HG03025 (cell line): ENCODE measurements at regions not wholly inside any gene's neighbourhood (a gene's known extent, or its start where the extent isn't known, plus 50 kb on each side); places are given as distances from the start of the nearest gene placed in this dataset.
"Not testable (repeated sequence)": the region's sequence is repeated elsewhere in the genome, so short reads cannot be mapped to it uniquely, and the experiment has no call there.

ENCODE experiments used
- ATAC-seq: cut with Tn5 transposase; IDR thresholded peaks from one replicate; pipeline ENCODE4 v1.9.1; 2021; ENCODE audit warnings: mild to moderate bottlenecking, moderate library complexity; ENCODE audit not compliant: unreplicated experiment, low FRiP score

GRCh38 chr6:16912756-16913155 is 151.5 kb upstream of the ATXN1 start:
- ATAC-seq = no peak

GRCh38 chr6:16911088-16911487 is 149.8 kb upstream of the ATXN1 start:
- no peak for ATAC-seq

DNA sequence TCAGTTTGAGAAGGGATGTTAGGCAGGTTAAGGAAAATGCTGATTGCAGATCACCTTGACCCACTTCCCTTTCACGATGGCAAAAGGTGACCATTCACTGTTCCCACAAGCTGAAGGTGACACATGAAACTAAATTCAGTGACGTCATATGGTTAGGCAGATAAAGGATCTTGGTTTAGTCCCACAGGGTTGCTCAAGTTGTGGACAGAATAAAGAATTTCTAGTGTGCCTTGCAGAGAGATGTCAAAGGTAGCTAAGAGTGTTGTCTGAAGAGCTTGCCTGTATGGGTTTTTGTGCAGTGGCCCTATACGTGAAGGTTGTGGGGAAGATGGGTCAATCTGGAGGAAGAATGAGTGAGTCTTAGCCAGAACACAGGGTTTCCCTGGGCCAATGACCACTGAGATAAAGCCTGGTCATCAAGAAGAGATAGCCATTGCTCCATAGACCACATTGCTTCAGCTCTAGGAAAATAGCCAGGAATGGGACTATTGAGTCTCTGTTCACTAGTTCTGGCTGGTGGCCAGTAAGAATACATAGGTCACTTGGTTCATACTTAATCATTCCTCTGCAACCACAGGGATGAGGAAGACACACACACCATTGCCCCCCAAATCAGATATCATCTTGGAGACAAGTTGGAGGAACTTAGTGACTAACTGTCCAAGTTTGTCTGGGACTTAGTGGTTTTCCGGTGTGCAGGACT is 148.5 kb upstream of the ATXN1 start:
- ATAC-seq = no peak

DNA sequence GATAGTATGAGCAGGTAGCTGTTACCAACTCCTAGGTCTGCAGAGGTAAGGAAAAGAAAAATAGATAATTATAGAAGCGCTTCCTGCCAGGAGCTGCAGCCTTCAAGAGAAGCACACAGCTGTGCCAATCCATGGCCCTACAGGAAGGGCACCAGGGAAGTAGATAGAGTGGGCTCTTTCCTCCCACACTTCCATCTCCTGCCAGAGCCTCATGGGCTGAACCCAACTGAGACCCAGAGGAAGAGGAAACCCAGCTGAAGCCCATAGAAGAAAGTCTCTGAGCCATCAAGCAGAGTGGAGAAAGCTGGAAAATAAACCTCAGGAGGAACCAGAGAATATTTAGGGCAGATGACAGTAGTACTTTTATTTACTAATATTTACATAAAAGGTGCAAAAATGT is 146.7 kb upstream of the ATXN1 start:
- ATAC-seq = no peak

DNA sequence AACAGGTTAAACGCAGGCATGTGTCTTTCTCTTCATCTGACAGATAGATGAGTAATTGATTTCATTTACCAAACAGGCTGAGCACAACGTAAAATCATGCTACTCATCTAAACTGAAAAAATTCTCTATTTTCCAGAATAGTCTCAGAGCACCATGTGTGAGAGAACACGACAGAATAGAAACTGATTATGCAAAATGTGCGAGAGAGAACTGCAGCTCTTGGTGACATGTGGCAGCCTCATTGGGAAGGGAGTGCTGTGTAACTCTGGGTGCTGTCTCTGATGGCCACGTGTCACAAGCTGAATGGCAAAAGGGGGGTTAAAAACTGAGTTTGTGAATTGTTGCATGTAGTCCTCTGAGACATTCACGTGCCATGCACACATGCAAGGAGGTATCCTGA is 143.7 kb upstream of the ATXN1 start:
- no peak for ATAC-seq

GRCh38 chr6:16903470-16903869 is 142.2 kb upstream of the ATXN1 start:
- no peak for ATAC-seq

- ATAC-seq = no peak
Measured at GRCh38 chr6:16902502-16902901, 141.2 kb upstream of the ATXN1 start.

GRCh38 chr6:16901782-16902181 is 140.5 kb upstream of the ATXN1 start:
- no peak for ATAC-seq

GRCh38 chr6:16901306-16901705 is 140.0 kb upstream of the ATXN1 start:
- ATAC-seq = no peak

DNA sequence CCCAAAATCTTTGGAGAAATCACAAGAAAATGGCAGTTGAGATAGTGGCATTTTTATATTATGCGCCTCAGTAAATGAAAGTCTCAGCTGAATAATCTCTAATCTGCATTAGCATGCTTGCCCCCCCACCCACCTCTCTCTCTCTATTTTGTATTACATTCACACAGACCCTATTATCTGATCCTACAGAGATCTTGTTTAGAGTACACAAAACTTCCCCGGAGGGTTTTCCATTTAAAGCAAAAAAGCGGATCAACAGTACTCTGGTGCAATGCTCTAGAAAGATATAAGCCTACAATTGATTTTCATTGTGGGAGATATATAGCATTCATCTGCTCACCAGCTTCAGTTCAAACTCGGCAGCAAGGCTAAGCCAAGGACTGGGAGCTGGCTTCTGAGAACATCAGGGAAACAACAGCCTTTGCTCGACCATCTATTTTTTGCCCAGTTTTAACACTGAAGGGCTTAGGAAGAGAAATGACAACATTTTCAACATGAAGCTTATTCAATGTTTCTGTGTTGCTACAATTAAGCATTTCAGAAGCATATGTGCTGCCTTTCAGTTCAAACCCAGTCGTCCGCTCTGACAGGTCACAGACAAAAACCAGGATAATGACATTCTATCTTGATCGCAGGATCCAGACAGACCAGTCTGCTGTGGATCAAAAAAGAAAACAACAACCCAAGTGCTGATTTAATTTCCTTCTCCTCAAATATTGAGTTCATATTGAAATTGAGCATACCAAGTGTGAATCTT is 137.6 kb upstream of the ATXN1 start:
- no peak for ATAC-seq

GRCh38 chr6:16897669-16898068 is 136.4 kb upstream of the ATXN1 start:
- ATAC-seq = no peak

DNA sequence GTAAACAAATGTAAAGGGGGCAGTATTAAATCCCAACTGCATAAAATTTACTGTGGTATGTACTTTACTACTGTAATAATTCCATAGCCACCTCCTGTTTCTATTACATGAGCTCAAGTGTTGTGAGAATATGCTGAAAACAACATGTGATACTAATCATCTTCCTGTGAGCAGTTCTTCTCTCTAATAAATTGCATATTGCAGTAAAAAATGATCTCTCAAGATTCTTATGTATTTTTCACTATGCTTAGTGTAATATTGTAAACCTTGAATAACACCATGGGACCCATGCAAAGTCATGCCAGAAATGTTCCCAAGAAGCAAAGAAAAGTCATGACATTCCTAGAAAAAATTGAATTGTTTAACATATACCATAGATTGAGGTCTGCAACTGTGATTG is 133.0 kb upstream of the ATXN1 start:
- no peak for ATAC-seq

GRCh38 chr6:16891110-16891509 is 129.8 kb upstream of the ATXN1 start:
- not testable (repeated sequence) for ATAC-seq

GRCh38 chr6:16885411-16886160 is 124.3 kb upstream of the ATXN1 start:
- no peak for ATAC-seq

GRCh38 chr6:16884526-16884925 is 123.3 kb upstream of the ATXN1 start:
- no peak for ATAC-seq

- ATAC-seq = no peak
Measured at GRCh38 chr6:16883414-16883813, 122.2 kb upstream of the ATXN1 start.

GRCh38 chr6:16882230-16882629 is 121.0 kb upstream of the ATXN1 start:
- ATAC-seq = no peak

DNA sequence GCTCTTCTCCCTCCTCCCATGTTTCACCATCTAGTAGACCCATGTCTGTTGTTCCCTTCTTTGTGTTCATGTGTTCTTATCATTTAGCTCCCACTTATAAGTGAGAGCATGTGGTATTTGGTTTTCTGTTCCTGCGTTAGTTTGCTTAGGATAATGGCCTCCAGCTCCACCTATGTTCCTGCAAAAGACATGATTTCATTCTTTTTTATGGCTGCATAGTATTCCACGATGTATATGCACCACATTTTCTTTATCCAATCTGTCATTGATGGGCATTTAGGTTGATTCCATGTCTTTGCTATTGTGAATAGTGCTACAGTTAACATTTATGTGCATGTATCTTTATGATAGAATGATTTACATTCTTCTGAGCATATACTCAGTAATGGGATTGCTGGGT is 115.6 kb upstream of the ATXN1 start:
- ATAC-seq = not testable (repeated sequence)

- ATAC-seq = no peak
Measured at GRCh38 chr6:16876201-16876600, 114.9 kb upstream of the ATXN1 start.

DNA sequence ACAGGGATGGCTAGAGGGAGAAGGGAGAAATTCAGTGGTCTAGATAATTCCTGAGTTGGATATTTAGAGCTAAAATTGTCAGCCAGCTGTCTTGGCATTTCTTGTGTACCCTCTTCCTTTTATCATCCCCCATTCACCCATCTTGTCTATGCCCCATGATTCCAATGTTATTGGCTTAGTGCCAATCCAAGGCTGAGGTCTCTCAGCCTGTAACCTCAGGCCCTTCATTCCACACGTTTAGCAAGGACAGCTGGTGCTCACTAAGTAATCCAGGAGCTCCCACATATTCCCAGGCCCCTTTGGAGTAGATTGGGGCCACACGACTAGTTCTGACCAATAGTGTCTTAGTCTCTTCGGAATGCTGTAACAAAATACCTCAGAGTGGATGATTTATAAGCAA is 112.4 kb upstream of the ATXN1 start:
- no peak for ATAC-seq

- ATAC-seq = no peak
Measured at GRCh38 chr6:16872543-16873235, 111.4 kb upstream of the ATXN1 start.
